ENCODE measurements at regions not wholly inside any gene's neighbourhood (a gene's known extent, or its start where the extent isn't known, plus 50 kb on each side); places are given as distances from the start of the nearest gene placed in this dataset.

- no peaks in the 10 kb centered on the region for H3K4me1 ChIP-seq (ENCODE audit: insufficient read depth, low read length)
- no peak overlapping the region for H3K4me3 ChIP-seq (ENCODE audit: low read depth in 1 of 2, low read length in 2 of 2)
- ATAC-seq (ENCODE audit: insufficient read depth, low read depth) (no peak), DNase-seq (no peak)
- no peaks in the 10 kb centered on the region for H4K20me1 ChIP-seq (ENCODE audit: insufficient read depth, low read length)
- no peak overlapping the region for H3K27ac ChIP-seq (ENCODE audit: low read length)
- H3K9me3 ChIP-seq (ENCODE audit: insufficient read depth, low read length, severe bottlenecking), result no peaks in the 10 kb centered on the region
- H3K9ac ChIP-seq (ENCODE audit: low read depth, low read length), result no peak overlapping the region
- H3K4me2 ChIP-seq (ENCODE audit: insufficient read depth, low read length), result no peak overlapping the region
- no peak overlapping the region for H2AFZ ChIP-seq (ENCODE audit: low read depth, low read length)
- H3K27me3 ChIP-seq (ENCODE audit: insufficient read depth, low read length, poor library complexity), result no peaks in the 10 kb centered on the region
- no peak for TF ChIP-seq CTCF (IDR thresholded peaks at IDR 0.05; ENCODE audit: borderline replicate concordance, extremely low read depth, low read length, poor library complexity, severe bottlenecking)
- TF ChIP-seq EZH2 (IDR thresholded peaks at IDR 0.05; ENCODE audit: borderline replicate concordance, low read depth, low read length, severe bottlenecking), result no peak
- H3K36me3 ChIP-seq (ENCODE audit: insufficient read depth, low read length), result no peaks in the 10 kb centered on the region
- no peaks in the 10 kb centered on the region for H3K79me2 ChIP-seq (ENCODE audit: insufficient read depth, low read length)
These were observed 541.4 kb upstream of the ZNF462 start for GRCh38 chr9:106321394-106322180.

- Histone ChIP-seq H3K4me3 (ENCODE audit: low read depth in 1 of 2, low read length in 2 of 2) (no peak overlapping the region), H3K4me2 (ENCODE audit: insufficient read depth, low read length) (no peak overlapping the region), H3K79me2 (ENCODE audit: insufficient read depth, low read length) (no peaks in the 10 kb centered on the region), H3K27me3 (ENCODE audit: insufficient read depth, low read length, poor library complexity) (no peaks in the 10 kb centered on the region), H3K9me3 (ENCODE audit: insufficient read depth, low read length, severe bottlenecking) (no peaks in the 10 kb centered on the region), H2AFZ (ENCODE audit: low read depth, low read length) (no peak overlapping the region), H3K9ac (ENCODE audit: low read depth, low read length) (no peak overlapping the region), H3K4me1 (ENCODE audit: insufficient read depth, low read length) (no peaks in the 10 kb centered on the region), H3K27ac (ENCODE audit: low read length) (no peak overlapping the region), H3K36me3 (ENCODE audit: insufficient read depth, low read length) (no peaks in the 10 kb centered on the region), H4K20me1 (ENCODE audit: insufficient read depth, low read length) (no peaks in the 10 kb centered on the region)
- no peak for TF ChIP-seq CTCF (IDR thresholded peaks at IDR 0.05; ENCODE audit: borderline replicate concordance, extremely low read depth, low read length, poor library complexity, severe bottlenecking)
- no peak for TF ChIP-seq EZH2 (IDR thresholded peaks at IDR 0.05; ENCODE audit: borderline replicate concordance, low read depth, low read length, severe bottlenecking)
- ATAC-seq (ENCODE audit: insufficient read depth, low read depth), result no peak
- DNase-seq, result no peak
These were observed 540.2 kb upstream of the ZNF462 start for GRCh38 chr9:106322706-106323245.

GRCh38 chr9:106324053-106324585 lies 538.8 kb upstream of the ZNF462 start:
- Histone ChIP-seq H4K20me1 (ENCODE audit: insufficient read depth, low read length) (no peaks in the 10 kb centered on the region), H3K79me2 (ENCODE audit: insufficient read depth, low read length) (no peaks in the 10 kb centered on the region), H3K9me3 (ENCODE audit: insufficient read depth, low read length, severe bottlenecking) (no peaks in the 10 kb centered on the region), H3K27me3 (ENCODE audit: insufficient read depth, low read length, poor library complexity) (no peaks in the 10 kb centered on the region), H3K4me1 (ENCODE audit: insufficient read depth, low read length) (no peaks in the 10 kb centered on the region), H3K36me3 (ENCODE audit: insufficient read depth, low read length) (no peaks in the 10 kb centered on the region), H3K27ac (ENCODE audit: low read length) (no peak overlapping the region), H3K9ac (ENCODE audit: low read depth, low read length) (no peak overlapping the region), H3K4me2 (ENCODE audit: insufficient read depth, low read length) (no peak overlapping the region), H3K4me3 (ENCODE audit: low read depth in 1 of 2, low read length in 2 of 2) (no peak overlapping the region), H2AFZ (ENCODE audit: low read depth, low read length) (no peak overlapping the region)
- TF ChIP-seq CTCF (IDR thresholded peaks at IDR 0.05; ENCODE audit: borderline replicate concordance, extremely low read depth, low read length, poor library complexity, severe bottlenecking) (no peak), EZH2 (IDR thresholded peaks at IDR 0.05; ENCODE audit: borderline replicate concordance, low read depth, low read length, severe bottlenecking) (no peak)
- no peak for DNase-seq
- no peak for ATAC-seq (ENCODE audit: insufficient read depth, low read depth)

Data from DND-41 (cell line).